ENCODE measurements at regions not wholly inside any gene's neighbourhood (a gene's known extent, or its start where the extent isn't known, plus 50 kb on each side); places are given as distances from the start of the nearest gene placed in this dataset.
"Not testable (repeated sequence)": the region's sequence is repeated elsewhere in the genome, so short reads cannot be mapped to it uniquely, and the experiment has no call there.

- DNase-seq (ENCODE audit: low spot score), result no peak
These were observed 101.0 kb downstream of the GGTLC2 start for GRCh38 chr22:22745225-22746060.

GRCh38 chr22:22746061-22746962 is 101.9 kb downstream of the GGTLC2 start:
- DNase-seq (ENCODE audit: low spot score), result no peak

GRCh38 chr22:22746963-22747933 is 102.8 kb downstream of the GGTLC2 start:
- DNase-seq (ENCODE audit: low spot score), result no peak

GRCh38 chr22:22748297-22748743 is 103.9 kb downstream of the GGTLC2 start:
- peak; percentile 19 for DNase-seq (ENCODE audit: low spot score)

- DNase-seq (ENCODE audit: low spot score), result no peak
These were observed 104.3 kb downstream of the GGTLC2 start for GRCh38 chr22:22748756-22749155.

GRCh38 chr22:22749167-22749758 is 104.8 kb downstream of the GGTLC2 start:
- DNase-seq (ENCODE audit: low spot score), result no peak

- DNase-seq (ENCODE audit: low spot score), result no peak
These were observed 106.1 kb downstream of the GGTLC2 start for GRCh38 chr22:22750335-22751042.

GRCh38 chr22:22751043-22751603 is 106.7 kb downstream of the GGTLC2 start:
- no peak for DNase-seq (ENCODE audit: low spot score)

- no peak for DNase-seq (ENCODE audit: low spot score)
These were observed 107.8 kb downstream of the GGTLC2 start for GRCh38 chr22:22752199-22752555.

GRCh38 chr22:22752556-22753477 is 108.4 kb downstream of the GGTLC2 start:
- no peak for DNase-seq (ENCODE audit: low spot score)

- peak; percentile 82 for DNase-seq (ENCODE audit: low spot score)
These were observed 109.3 kb downstream of the GGTLC2 start for GRCh38 chr22:22753526-22754267.

- no peak for DNase-seq (ENCODE audit: low spot score)
These were observed 109.8 kb downstream of the GGTLC2 start for GRCh38 chr22:22754268-22754657.

- no peak for DNase-seq (ENCODE audit: low spot score)
These were observed 110.8 kb downstream of the GGTLC2 start for GRCh38 chr22:22754961-22755777.

GRCh38 chr22:22755778-22756100 is 111.3 kb downstream of the GGTLC2 start:
- DNase-seq (ENCODE audit: low spot score), result no peak

GRCh38 chr22:22756109-22756508 is 111.7 kb downstream of the GGTLC2 start:
- DNase-seq (ENCODE audit: low spot score), result no peak

- not testable (repeated sequence) for DNase-seq (ENCODE audit: low spot score)
These were observed 112.3 kb downstream of the GGTLC2 start for GRCh38 chr22:22756551-22757201.

- DNase-seq (ENCODE audit: low spot score), result not testable (repeated sequence)
These were observed 113.8 kb downstream of the GGTLC2 start for GRCh38 chr22:22758101-22758807.
